ENCODE measurements at regions not wholly inside any gene's neighbourhood (a gene's known extent, or its start where the extent isn't known, plus 50 kb on each side); places are given as distances from the start of the nearest gene placed in this dataset.
"Not testable (repeated sequence)": the region's sequence is repeated elsewhere in the genome, so short reads cannot be mapped to it uniquely, and the experiment has no call there.

DNA sequence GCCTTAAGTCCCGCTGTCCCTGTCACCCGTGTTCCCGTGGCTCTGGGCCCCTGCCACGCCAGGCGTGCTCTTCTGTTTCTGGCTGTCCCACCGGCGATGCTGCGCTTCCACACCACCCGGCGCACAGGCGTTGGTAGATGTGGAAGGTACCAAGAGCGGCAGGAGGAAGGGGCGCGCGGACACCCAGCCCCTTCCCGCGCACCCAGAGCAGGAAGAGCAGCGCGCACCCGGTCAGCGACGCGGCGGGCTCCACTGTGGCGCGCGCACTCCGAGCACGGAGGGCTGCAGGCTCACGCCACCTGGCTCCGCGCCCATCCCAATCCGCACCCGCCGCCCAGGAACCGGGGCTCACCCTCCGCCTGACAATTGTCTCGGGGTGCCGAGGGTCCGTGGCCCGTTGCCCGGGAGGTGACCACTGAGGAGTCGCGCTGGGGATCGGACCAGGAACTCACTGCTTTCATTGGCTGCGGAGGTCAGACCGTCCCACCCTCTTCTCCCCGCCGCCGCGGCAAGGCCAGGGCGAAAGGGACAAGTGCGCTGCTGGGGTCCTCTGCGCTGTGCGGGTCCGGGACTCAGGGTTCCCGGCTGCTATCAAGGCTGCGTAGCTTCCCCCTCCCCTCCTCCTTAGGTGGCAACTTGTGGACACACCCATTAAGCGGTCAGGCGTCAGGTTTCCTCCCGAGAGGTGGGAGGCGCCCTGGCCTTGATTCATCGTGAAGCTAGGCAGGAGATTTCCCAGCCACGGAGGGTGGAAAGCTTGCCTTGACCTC is 121.6 kb upstream of the ZNF92 start:
- DNase-seq = peak in 1 of 2 experiments; percentile 72

GRCh38 chr7:65250697-65251395 is 122.8 kb upstream of the ZNF92 start:
- DNase-seq = no peak

- DNase-seq = no peak
Observed at GRCh38 chr7:65250216-65250615, 123.4 kb upstream of the ZNF92 start.

GRCh38 chr7:65247491-65247890 is 126.2 kb upstream of the ZNF92 start:
- DNase-seq = no peak

DNA sequence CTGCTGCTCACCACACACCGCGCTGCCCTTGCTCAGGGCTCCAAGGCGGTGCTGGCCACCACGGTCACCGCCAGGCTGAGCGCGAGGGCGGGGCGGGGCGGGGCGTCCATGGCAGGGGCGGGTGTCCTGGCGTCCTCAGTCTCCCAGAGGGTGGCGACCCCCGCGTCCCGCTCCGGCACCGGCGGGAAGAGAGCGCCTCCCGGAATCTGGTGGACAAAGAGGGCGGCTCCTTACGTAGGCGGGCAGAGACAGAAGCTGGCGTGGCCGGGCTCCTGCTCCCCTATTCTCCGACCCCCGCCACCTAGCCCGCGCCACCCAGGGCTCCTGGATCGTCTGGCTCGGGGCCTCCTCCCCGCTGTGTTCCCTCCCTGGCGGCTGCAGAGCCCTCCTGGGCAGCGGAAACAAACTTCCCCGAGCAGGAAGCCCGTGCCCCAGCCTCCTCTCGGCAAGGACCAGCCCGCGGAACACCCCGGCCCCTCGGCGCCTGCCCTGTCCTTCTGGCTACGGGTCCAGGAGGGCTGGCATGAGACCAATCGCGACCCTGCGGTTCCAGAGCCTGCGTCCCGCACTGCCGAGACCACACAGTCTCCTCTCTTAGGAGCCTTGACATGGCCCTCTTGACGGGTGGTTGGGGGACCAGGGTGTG is 133.8 kb upstream of the ZNF92 start:
- no peak for DNase-seq

GRCh38 chr7:65239324-65239706 is 134.3 kb upstream of the ZNF92 start:
- no peak for DNase-seq

DNA sequence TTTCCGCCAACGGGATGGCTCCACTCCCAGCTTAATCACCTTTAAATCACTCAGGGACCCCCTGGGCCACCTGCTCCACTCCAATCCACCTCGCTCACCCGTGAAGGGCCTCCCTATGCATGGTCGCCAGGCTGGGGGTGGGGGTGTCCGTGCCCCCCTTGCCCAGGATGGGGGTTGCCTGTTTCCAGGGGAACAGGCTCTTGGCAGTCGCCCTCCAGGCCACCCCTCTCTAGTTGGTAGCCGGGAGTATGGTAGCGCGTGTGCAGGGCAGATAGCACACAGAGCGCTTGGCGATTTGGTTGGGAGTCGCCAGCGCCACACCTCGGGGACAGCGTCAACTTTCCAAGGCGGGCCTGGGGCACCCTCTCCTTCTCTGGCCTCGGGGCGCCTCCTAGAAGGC is 134.9 kb upstream of the ZNF92 start:
- no peak for DNase-seq

GRCh38 chr7:65235586-65235985 is 138.1 kb upstream of the ZNF92 start:
- DNase-seq = no peak

DNA sequence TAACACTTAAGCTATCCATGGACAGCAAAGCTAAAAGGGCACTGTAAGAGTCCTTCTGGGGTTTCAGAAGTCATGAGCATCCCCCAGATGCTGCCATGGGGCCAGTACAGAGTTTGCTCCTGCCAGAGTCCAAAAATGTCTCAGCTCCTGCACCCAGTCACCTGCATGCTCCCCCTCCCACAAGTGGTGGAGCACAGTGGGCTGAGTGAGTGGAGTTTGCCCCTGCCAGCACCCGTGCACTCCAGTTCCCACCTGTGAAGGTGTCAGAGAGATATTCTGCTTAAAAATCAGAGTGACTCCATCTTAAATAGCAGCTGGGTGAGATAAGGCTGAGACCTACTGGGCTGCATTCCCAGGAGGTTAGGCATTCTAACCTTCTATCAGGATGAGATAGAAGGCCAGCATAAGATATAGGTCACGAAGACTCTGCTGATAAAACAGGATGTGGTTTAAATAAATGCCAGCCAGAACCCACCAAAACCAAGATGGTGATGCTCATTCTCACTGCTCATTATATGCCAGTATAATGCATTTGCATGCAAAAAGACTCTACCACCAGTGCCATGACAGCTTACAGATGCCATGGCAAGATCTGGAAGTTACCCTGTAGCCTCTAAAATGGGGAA is 140.1 kb upstream of the ZNF92 start:
- no peak for DNase-seq

GRCh38 chr7:65230231-65230630 is 143.4 kb upstream of the ZNF92 start:
- no peak for DNase-seq

- DNase-seq = no peak
Observed at GRCh38 chr7:65225422-65226006, 148.1 kb upstream of the ZNF92 start.

GRCh38 chr7:65222655-65223054 is 151.0 kb upstream of the ZNF92 start:
- DNase-seq = no peak

- DNase-seq = no peak
Observed at GRCh38 chr7:65221683-65222082, 152.0 kb upstream of the ZNF92 start.

DNA sequence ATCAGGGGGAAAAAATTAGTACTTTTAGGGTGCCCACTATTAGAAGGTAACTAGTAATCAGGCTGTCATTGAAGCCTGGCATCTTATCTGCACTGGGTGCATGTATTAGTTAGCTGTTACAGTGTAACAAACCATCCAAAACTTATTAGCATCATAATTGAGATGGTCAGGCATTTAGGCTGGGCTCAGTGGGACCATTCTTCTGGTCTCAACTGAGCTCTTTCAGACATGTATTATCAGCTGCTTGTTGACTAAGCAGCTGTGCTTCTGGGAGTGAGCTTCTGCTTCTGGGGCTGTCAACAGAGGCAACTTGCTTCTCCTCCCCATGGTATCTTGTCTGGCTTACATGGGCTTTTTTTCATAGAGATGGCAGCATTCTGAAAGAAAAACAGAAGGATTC is 154.0 kb upstream of the ZNF92 start:
- DNase-seq = no peak

DNA sequence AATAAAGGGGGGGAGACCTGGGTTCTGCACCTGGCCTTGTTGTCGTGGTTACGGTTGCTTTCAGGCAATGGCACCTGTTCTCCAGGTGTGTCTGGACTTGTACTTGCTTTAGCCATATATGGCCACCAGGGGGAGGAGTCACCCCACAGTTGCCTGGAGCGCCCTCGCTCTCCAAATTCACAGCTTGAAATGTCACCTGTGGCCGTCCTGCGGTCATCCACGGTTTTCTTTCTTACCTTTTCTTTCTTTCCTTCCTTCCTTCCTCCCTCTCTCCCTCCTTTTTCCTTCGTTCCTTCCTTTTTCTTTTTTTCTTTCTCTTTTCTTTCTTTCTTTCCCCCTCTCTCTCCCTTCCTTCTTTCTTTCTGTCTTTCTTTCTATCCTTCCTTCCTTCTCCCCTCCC is 157.2 kb upstream of the ZNF92 start:
- peak in 1 of 2 experiments; percentile 18 for DNase-seq

DNA sequence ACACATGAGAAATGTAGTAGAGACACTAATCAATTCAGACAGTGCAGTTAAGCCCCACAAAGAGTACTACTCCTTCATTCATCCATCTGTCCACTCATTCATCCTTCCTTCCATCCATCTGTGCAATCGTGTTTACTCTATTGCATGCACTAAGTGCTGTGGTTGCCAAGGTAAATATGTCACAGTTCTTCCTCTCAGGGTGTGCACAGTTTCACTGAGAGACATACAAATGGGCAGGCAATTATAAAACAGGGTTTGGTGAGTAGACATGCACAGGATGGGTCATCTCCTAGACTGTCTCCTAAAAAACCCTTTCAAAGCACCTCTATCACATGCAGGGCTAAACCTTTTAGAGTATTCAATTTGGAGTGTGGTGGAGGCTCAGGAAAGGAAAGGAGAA is 160.4 kb upstream of the ZNF92 start:
- not testable (repeated sequence) for DNase-seq

- DNase-seq = not testable (repeated sequence)
Observed at GRCh38 chr7:65199221-65199620, 174.4 kb upstream of the ZNF92 start.

- not testable (repeated sequence) for DNase-seq
Observed at GRCh38 chr7:65193334-65194058, 180.2 kb upstream of the ZNF92 start.

DNA sequence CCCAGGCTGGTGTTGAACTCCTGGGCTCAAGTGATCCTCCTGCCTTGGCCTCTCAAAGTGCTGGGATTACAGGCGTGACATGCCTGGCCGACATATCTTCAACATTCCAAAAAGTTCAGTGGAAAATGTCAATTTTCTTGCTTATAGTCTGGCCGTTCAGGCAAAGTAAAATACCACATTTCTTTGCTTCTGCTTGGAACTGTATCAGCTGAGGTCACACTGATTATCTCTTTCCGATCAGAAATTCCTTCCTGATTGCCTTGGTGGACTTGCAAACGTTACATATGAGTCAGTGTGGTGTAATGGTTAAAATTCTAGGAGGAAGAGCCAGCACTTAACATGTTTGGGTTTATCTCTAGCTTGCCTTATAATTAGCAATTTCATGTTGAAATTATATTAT is 170.6 kb upstream of the ERV3-1 start:
- DNase-seq = not testable (repeated sequence)

DNA sequence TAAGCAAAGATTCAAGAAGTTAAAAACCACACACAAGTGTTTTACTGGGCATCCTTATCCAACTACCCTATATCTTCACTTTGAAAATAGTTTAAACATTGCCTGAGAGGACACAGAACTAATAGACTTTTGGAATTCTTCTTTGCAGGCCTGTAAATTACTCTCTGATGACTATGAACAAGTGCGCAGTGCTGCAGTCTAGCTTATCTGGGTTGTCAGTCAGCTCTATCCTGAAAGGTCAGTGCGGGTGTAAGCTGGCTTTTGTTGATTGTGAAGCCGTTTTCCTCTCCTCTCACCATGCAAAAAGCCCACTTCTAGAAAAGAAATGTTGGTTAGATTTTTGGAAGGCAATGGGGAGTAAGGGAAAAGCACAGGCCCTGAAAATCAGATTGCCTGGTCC is 143.6 kb upstream of the ERV3-1 start:
- DNase-seq = not testable (repeated sequence)

DNA sequence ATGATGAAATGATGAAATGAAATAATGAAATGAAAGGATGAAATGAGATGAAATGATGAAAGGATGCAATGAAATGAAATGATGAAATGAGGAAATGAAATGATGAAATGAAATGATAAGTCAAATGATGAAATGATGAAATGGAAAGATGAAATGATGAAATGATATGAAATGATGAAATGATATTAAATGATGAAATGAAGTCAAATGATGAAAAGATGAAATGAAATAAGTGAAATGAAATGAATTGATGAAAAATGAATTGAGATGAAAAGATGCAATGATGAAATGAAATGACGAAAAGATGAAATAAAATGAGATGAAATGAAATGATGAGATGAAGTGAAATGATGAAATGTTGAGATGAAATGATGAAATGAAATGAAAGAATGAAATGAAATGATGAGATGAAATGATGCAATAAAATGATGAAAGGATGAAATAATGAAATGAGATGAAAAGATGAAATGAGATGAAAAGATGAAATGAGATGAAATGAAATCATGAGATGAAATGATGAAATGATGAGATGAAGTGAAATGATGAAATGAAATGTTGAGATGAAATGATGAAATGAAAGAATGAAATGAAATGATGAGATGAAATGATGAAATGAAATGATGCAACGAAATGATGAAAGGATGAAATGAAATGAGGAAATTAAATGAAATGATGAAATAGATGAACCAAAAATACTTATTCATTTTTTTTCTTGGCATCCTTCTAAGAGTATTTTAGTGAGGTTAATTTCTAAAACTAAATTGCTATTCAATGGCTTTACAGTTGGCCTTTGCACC is 139.8 kb upstream of the ERV3-1 start:
- not testable (repeated sequence) for DNase-seq

DNA sequence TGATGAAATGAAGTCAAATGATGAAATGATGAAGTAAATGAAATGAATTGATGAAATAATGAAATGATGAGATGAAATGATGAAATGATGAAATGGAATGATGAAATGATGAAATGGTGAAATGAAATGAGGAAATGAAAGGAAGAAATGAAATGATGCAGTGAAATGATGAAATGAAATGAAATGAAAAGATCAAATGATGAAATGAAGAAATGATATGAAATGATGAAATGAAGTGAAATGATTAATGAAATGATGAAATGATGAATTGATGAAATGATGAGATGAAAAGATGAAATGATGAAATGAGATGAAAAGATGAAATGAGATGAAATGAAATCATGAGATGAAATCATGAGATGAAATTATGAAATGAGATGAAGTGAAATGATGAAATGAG is 139.2 kb upstream of the ERV3-1 start:
- DNase-seq = not testable (repeated sequence)
